Tibial nerve (tissue), 3 donors: ENCODE measurements at regions not wholly inside any gene's neighbourhood (a gene's known extent, or its start where the extent isn't known, plus 50 kb on each side); places are given as distances from the start of the nearest gene placed in this dataset.

Experiments used
- EP300 ChIP-seq, 2 donors: sonication (generic); formaldehyde crosslinking; IDR thresholded peaks; one replicate each; pipeline ENCODE4 v1.6.1; 2017; ENCODE audit warnings: antibody characterized with exemption in 2 of 2, mild to moderate bottlenecking in 1 of 2
- POLR2A ChIP-seq, 2 donors: fragments of 450-650 bp; IDR thresholded peaks; one replicate each; pipeline ENCODE4 v1.6.1; 2017; ENCODE audit warnings: antibody characterized with exemption in 2 of 2, mild to moderate bottlenecking in 2 of 2, moderate library complexity in 2 of 2

DNA sequence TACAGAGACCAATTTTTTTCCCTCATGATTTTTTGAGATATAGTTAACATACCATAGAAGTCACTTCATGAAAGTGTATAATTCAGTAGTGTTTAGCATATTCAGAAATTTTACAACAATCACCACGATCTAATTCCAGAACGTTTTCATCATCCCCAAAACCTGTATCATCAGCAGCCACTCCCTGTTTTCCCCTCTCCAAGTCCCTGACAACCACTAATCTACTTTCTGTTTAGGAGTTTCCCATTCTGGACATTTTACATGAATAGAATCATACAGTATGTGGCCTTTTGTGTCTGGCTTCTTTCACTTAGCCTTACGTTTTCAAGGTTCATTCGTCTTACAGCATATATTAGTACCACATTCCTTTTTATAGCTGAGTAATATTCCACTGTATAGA, 204.2 kb upstream of the PLD5 start:
- no peak for TF ChIP-seq POLR2A (IDR thresholded peaks at IDR 0.05)
- no peak for TF ChIP-seq EP300 (IDR thresholded peaks at IDR 0.05)
